ENCODE measurements at regions not wholly inside any gene's neighbourhood (a gene's known extent, or its start where the extent isn't known, plus 50 kb on each side); places are given as distances from the start of the nearest gene placed in this dataset.

DNA sequence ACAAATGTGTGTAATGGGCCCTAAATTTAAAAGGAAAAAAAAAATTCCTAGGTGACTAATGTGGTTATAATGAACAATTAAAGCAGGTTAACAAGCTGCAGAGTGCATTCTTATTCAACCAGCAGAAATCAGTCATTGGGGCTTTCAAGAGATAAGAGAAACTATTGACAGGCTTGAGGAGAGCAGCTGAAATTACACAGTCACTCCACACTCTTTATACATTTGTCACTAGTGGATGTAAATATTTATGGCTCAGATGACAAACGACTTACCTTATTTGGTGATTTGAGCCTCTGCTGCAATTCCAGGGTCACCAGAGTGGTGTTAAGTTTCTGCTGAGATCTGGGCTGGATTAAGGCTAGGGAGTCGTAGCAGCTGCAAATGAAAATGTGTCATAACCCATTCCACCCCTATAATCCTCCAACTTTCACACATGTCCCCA, 896.3 kb downstream of the TTLL7 start:
- TF ChIP-seq, protein P1, sequence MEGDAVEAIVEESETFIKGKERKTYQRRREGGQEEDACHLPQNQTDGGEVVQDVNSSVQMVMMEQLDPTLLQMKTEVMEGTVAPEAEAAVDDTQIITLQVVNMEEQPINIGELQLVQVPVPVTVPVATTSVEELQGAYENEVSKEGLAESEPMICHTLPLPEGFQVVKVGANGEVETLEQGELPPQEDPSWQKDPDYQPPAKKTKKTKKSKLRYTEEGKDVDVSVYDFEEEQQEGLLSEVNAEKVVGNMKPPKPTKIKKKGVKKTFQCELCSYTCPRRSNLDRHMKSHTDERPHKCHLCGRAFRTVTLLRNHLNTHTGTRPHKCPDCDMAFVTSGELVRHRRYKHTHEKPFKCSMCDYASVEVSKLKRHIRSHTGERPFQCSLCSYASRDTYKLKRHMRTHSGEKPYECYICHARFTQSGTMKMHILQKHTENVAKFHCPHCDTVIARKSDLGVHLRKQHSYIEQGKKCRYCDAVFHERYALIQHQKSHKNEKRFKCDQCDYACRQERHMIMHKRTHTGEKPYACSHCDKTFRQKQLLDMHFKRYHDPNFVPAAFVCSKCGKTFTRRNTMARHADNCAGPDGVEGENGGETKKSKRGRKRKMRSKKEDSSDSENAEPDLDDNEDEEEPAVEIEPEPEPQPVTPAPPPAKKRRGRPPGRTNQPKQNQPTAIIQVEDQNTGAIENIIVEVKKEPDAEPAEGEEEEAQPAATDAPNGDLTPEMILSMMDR (IDR thresholded peaks at IDR 0.05): no peak
- TF ChIP-seq POLR2AphosphoS5 (IDR thresholded peaks at IDR 0.05): no peak
